Activated CD8-positive, alpha-beta T cell treated with anti-CD3 and anti-CD28 coated beads for 36 hours (primary cell): ENCODE measurements at regions not wholly inside any gene's neighbourhood (a gene's known extent, or its start where the extent isn't known, plus 50 kb on each side); places are given as distances from the start of the nearest gene placed in this dataset.
"Not testable (repeated sequence)": the region's sequence is repeated elsewhere in the genome, so short reads cannot be mapped to it uniquely, and the experiment has no call there.

Experiments
- ATAC-seq: fragments of 200-7000 bp; cut with Tn5 transposase; one replicate; pipeline ENCODE4 v1.10.0; 2021; ENCODE audit warnings: mild to moderate bottlenecking, moderate library complexity
- CTCF ChIA-PET: fragments of 350-600 bp; sonication (Branson Sonifier 250); formaldehyde crosslinking; loops from one replicate; lab custom pipeline; 2021; ENCODE audit warnings: antibody characterized with exemption; lab: Charles Lee
- POLR2A ChIA-PET: fragments of 350-600 bp; sonication (Branson Sonifier 250); formaldehyde crosslinking; loops from one replicate; lab custom pipeline; 2021; ENCODE audit warnings: antibody characterized with exemption; lab: Charles Lee
- DNase-seq: peaks from one replicate; pipeline ENCODE4 v3.0.0-alpha.2; 2020
- H3K27ac Mint-ChIP-seq: one replicate; pipeline ENCODE4 v1.8.0; 2021; ENCODE audit warnings: mild to moderate bottlenecking, mixed read lengths
- H3K27me3 Mint-ChIP-seq: one replicate; pipeline ENCODE4 v1.8.0; 2021; ENCODE audit warnings: mixed read lengths
- H3K36me3 Mint-ChIP-seq: one replicate; pipeline ENCODE4 v1.8.0; 2021; ENCODE audit warnings: low read depth, mixed read lengths
- H3K4me1 Mint-ChIP-seq: one replicate; pipeline ENCODE4 v1.8.0; 2021; ENCODE audit warnings: low read depth, mixed read lengths
- H3K4me3 Mint-ChIP-seq: one replicate; pipeline ENCODE4 v1.8.0; 2021; ENCODE audit warnings: mild to moderate bottlenecking, moderate library complexity, mixed read lengths
- H3K9me3 Mint-ChIP-seq: one replicate; pipeline ENCODE4 v1.8.0; 2021; ENCODE audit warnings: mixed read lengths
- CTCF ChIP-seq: fragments of 200-600 bp; IDR thresholded peaks from one replicate; pipeline ENCODE4 v1.8.0; 2022; ENCODE audit warnings: antibody characterized with exemption, mild to moderate bottlenecking
- intact Hi-C: fragments of 100-400 bp; cut with micrococcal nuclease; formaldehyde crosslinking; loops from one replicate; pipeline ENCODE4 v1.10.0; 2022

DNA sequence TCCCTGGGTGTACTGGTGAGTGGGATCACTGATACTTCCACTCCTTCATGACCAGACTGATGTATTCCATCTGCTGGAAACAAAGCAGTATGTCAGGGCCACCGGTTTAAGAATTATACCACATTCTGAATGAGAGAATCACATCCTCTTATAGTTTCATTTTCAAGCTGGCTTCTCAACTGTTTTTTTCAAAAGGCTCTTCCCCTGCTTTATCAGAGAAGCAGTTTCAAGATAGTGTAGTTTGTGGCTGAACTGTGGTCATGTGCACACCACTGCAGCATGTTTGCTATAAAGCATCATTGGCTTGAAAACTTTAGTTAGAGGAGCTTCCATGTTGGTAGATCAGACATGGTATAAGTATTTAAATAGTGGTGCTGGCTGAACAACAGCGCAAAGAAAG is 450.5 kb upstream of the CDH10 start:
- TF ChIP-seq CTCF: no peak
- ATAC-seq: no peak
- Mint-ChIP-seq H3K4me3 (no peak overlapping the region), H3K27me3 (no peaks in the 10 kb centered on the region), H3K36me3 (no peaks in the 10 kb centered on the region), H3K9me3 (peaks cover 10% of the 10 kb centered on the region), H3K27ac (no peak overlapping the region), H3K4me1 (no peaks in the 10 kb centered on the region)
- intact Hi-C loops: no loop called here
- POLR2A ChIA-PET: no interaction called here
- CTCF ChIA-PET: no interaction called here
- no peak for DNase-seq

DNA sequence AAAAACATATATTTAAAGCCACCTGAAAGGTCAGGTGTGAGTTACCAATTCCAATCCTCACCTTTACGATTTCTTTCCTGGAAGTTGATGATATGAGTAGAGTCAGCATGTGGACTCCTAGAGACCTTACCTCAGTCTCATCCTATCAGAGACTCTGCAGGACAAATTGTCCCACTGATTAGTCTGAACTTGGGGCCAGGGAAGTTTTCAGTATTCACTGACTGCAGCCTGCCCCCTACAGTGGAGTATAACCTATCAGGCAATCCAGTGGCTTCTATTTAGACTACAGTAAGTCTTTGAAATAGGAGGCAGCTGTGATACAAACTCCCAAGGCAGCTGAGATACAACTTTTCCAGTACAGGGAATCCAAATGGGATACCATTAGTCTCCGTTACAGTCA is 449.4 kb upstream of the CDH10 start:
- H3K36me3 Mint-ChIP-seq: no peaks in the 10 kb centered on the region
- ChIA-PET CTCF (no interaction called here), POLR2A (no interaction called here)
- peaks cover 10% of the 10 kb centered on the region for H3K9me3 Mint-ChIP-seq
- no peaks in the 10 kb centered on the region for H3K4me1 Mint-ChIP-seq
- intact Hi-C loops: no loop called here
- H3K27me3 Mint-ChIP-seq: no peaks in the 10 kb centered on the region
- TF ChIP-seq CTCF: no peak
- no peak overlapping the region for H3K27ac Mint-ChIP-seq
- ATAC-seq: no peak
- DNase-seq: no peak
- H3K4me3 Mint-ChIP-seq: no peak overlapping the region

- H3K9me3 Mint-ChIP-seq: peaks cover 11% of the 10 kb centered on the region
Measured at GRCh38 chr5:25091921-25092320, 447.1 kb upstream of the CDH10 start.

DNA sequence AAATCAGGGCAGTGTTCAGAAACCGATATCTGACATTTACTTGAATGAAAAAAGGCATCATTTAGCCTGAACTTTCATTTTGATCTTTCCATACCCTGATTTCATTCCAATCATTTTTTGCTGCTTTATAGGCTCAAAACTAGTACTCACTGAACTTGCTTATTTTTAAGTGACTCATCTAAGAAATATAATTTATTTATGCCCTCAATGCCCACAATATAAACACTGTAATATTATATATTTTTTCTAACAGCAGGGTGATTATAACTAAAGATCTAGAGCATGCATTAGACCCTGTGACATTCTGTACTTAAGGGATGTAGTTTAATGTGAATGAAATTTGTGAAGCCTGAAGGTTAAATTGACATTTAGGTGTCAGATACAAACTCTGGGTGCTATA is 446.1 kb upstream of the CDH10 start:
- Mint-ChIP-seq H3K27ac (no peak overlapping the region), H3K4me1 (no peaks in the 10 kb centered on the region), H3K36me3 (no peaks in the 10 kb centered on the region), H3K4me3 (no peak overlapping the region), H3K27me3 (no peaks in the 10 kb centered on the region), H3K9me3 (peaks cover 5% of the 10 kb centered on the region)
- DNase-seq: no peak
- CTCF ChIA-PET: no interaction called here
- ATAC-seq: no peak
- intact Hi-C loops: no loop called here
- no peak for TF ChIP-seq CTCF
- POLR2A ChIA-PET: no interaction called here

More at GRCh38 chr5:25091921-25092320, 447.1 kb upstream of the CDH10 start:
- H3K4me1 Mint-ChIP-seq: no peaks in the 10 kb centered on the region
- no peaks in the 10 kb centered on the region for H3K36me3 Mint-ChIP-seq
- no peak overlapping the region for H3K4me3 Mint-ChIP-seq
- ChIA-PET POLR2A (no interaction called here), CTCF (no interaction called here)
- ATAC-seq: no peak
- H3K27me3 Mint-ChIP-seq: no peaks in the 10 kb centered on the region
- no peak overlapping the region for H3K27ac Mint-ChIP-seq
- intact Hi-C loops: no loop called here
- TF ChIP-seq CTCF: no peak
- DNase-seq: no peak

DNA sequence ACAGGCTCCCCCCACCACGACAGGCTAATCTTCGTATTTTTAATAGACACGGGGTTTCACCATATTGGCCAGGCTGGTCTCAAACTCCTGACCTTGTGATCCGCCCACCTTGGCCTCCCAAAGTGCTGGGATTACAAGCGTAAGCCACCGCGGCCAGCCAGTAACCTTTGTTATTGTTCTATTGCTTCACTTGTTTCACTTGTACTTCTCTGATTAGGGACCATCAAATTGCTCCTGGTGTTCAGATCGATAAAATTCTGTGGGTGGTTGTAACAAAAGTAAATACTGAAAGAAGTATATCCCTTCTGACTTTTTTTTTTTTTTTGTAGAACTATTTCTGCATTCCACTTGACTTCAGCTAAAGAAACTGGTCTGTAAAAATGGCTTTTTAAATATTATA is 445.5 kb upstream of the CDH10 start:
- no peaks in the 10 kb centered on the region for H3K27me3 Mint-ChIP-seq
- ChIA-PET POLR2A (no interaction called here), CTCF (no interaction called here)
- H3K27ac Mint-ChIP-seq: no peak overlapping the region
- no peak for DNase-seq
- TF ChIP-seq CTCF: no peak
- no peaks in the 10 kb centered on the region for H3K36me3 Mint-ChIP-seq
- H3K4me1 Mint-ChIP-seq: no peaks in the 10 kb centered on the region
- peaks cover 4% of the 10 kb centered on the region for H3K9me3 Mint-ChIP-seq
- ATAC-seq: no peak
- intact Hi-C loops: no loop called here
- no peak overlapping the region for H3K4me3 Mint-ChIP-seq

GRCh38 chr5:25088689-25089088 is 443.9 kb upstream of the CDH10 start:
- H3K27me3 Mint-ChIP-seq, H3K4me3 Mint-ChIP-seq, H3K9me3 Mint-ChIP-seq, H3K36me3 Mint-ChIP-seq, intact Hi-C loops, DNase-seq, ATAC-seq, H3K4me1 Mint-ChIP-seq, CTCF ChIA-PET, H3K27ac Mint-ChIP-seq: not testable (repeated sequence)
- POLR2A ChIA-PET: interaction anchor here (0.6 kb wide), 1 partner anchor 467 kb away, joined by 3 read pairs; no protein-coding TSS in a partner anchor

DNA sequence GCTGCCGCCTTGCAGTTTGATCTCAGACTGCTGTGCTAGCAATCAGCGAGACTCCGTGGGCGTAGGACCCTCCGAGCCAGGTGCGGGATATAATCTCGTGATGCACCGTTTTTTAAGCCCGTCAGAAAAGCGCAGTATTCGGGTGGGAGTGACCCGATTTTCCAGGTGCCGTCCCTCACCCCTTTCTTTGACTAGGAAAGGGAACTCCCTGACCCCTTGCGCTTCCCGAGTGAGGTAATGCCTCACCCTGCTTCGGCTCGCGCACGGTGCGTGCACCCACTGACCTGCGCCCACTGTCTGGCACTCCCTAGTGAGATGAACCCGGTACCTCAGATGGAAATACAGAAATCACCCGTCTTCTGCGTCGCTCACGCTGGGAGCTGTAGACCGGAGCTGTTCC is 438.5 kb upstream of the CDH10 start:
- CTCF ChIA-PET, intact Hi-C loops: not testable (repeated sequence)

More for the DNA sequence above, 438.5 kb upstream of the CDH10 start:
- H3K27ac Mint-ChIP-seq, H3K27me3 Mint-ChIP-seq, POLR2A ChIA-PET, ATAC-seq, DNase-seq, H3K4me3 Mint-ChIP-seq, H3K36me3 Mint-ChIP-seq, H3K9me3 Mint-ChIP-seq, H3K4me1 Mint-ChIP-seq: not testable (repeated sequence)
